Psoas muscle (tissue), 7 donors: ENCODE measurements at regions not wholly inside any gene's neighbourhood (a gene's known extent, or its start where the extent isn't known, plus 50 kb on each side); places are given as distances from the start of the nearest gene placed in this dataset.

Experiments
- ATAC-seq, 4 donors: fragments of 200-7000 bp; cut with Tn5 transposase; one replicate each; pipeline ENCODE4 v1.9.1; 2020; ENCODE audit warnings: moderate library complexity in 3 of 4, mild to moderate bottlenecking in 2 of 4
- DNase-seq, 2 donors: peaks; one replicate each; pipeline ENCODE4 v3.0.0-alpha.2; 2020
- H3K27ac ChIP-seq: fragments of 200-600 bp; one replicate; pipeline ENCODE4 v1.8.0; 2022
- H3K27me3 ChIP-seq, 3 donors: fragments of 200-600 bp in 1 of 3; one replicate each; pipeline versions ENCODE4 v1.6.1 to v1.8.0; 2013 to 2022; ENCODE audit warnings: low read length in 2 of 3, mild to moderate bottlenecking in 2 of 3, moderate library complexity in 1 of 3; ENCODE audit not compliant: insufficient read depth in 3 of 3
- H3K36me3 ChIP-seq, 2 donors: fragments of 200-600 bp in 1 of 2; one replicate each; pipeline versions ENCODE4 v1.6.1 to v1.8.0; 2013 to 2022; ENCODE audit warnings: low read depth in 1 of 2, mild to moderate bottlenecking in 1 of 2, moderate library complexity in 1 of 2; ENCODE audit not compliant: insufficient read depth in 1 of 2
- H3K4me1 ChIP-seq: fragments of 200-600 bp; one replicate; pipeline ENCODE4 v1.8.0; 2022
- H3K4me3 ChIP-seq: fragments of 200-600 bp; one replicate; pipeline ENCODE4 v1.8.0; 2022; ENCODE audit warnings: mild to moderate bottlenecking
- H3K9me3 ChIP-seq: fragments of 200-600 bp; one replicate; pipeline ENCODE4 v1.8.0; 2022
- whole genome bisulfite sequencing, 3 donors: extraction: QIAGEN DNeasy Blood & Tissue Kit; methylation state at CpG; one replicate each; pipeline versions ENCODE4 v1.1.6 to v1.1.7; 2013; 5-methylcytosine and 5-hydroxymethylcytosine counted together
- intact Hi-C, 2 donors: fragments of 100-400 bp; cut with DNase I; formaldehyde crosslinking; loops; one replicate each; pipeline versions ENCODE4 v1.11.0 to v1.14.2; 2022
- TF ChIP-seq, protein P1 (sequence below): fragments of 200-600 bp; IDR thresholded peaks from one replicate; pipeline ENCODE4 v1.8.0; 2022; ENCODE audit warnings: antibody characterized with exemption
- donor health status: healthy with polysubstance abuse.
- donor health status: DM: no; HTN: no; CAD: no; lungs with moderate emphysema.
- donor health status: Bipolar disorder and iron deficiency.
- donor health status: healthy.
- donor health status: DM: yes; HTN: yes; CAD: no.
- donor health status: DM: no; HTN: no; CAD: no.
- donor health status: DM: yes; HTN: yes; CAD: no.

- no peaks in the 10 kb centered on the region for H3K27me3 ChIP-seq
- ATAC-seq: no peak
- no peak overlapping the region for H3K4me3 ChIP-seq
- no peak overlapping the region for H3K27ac ChIP-seq
- no peaks in the 10 kb centered on the region for H3K4me1 ChIP-seq
- DNase-seq: no peak
- no peaks in the 10 kb centered on the region for H3K9me3 ChIP-seq
- intact Hi-C loops: no loop called here
- H3K36me3 ChIP-seq: no peaks in the 10 kb centered on the region
- TF ChIP-seq, protein P1, sequence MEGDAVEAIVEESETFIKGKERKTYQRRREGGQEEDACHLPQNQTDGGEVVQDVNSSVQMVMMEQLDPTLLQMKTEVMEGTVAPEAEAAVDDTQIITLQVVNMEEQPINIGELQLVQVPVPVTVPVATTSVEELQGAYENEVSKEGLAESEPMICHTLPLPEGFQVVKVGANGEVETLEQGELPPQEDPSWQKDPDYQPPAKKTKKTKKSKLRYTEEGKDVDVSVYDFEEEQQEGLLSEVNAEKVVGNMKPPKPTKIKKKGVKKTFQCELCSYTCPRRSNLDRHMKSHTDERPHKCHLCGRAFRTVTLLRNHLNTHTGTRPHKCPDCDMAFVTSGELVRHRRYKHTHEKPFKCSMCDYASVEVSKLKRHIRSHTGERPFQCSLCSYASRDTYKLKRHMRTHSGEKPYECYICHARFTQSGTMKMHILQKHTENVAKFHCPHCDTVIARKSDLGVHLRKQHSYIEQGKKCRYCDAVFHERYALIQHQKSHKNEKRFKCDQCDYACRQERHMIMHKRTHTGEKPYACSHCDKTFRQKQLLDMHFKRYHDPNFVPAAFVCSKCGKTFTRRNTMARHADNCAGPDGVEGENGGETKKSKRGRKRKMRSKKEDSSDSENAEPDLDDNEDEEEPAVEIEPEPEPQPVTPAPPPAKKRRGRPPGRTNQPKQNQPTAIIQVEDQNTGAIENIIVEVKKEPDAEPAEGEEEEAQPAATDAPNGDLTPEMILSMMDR: no peak
These were observed 1247.7 kb upstream of the AGA start for GRCh38 chr4:178689926-178690325.

DNA sequence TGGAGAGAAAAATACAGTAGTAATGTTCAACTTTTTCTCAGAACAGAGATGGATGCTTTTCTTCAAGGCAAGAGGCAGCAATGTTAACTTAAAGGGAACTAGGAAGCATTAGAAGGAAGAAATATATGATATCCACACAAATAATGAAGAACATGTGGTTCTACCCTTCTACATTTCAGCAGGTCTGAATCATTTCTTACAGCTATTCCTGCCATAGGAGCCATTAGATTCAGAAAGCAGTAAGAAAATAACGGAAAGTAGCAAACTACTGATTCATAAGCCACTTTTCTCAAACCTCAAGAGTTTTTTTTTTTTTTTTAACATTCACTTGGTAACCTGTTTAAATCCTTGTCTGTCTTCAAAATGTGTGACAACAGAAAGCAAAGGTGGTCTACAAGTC, 1251.6 kb upstream of the AGA start:
- no peaks in the 10 kb centered on the region for H3K36me3 ChIP-seq
- H3K4me1 ChIP-seq: no peaks in the 10 kb centered on the region
- TF ChIP-seq, protein P1: no peak
- ATAC-seq: no peak
- no peak overlapping the region for H3K4me3 ChIP-seq
- intact Hi-C loops: no loop called here
- H3K9me3 ChIP-seq: no peaks in the 10 kb centered on the region
- no peak for DNase-seq
- no peaks in the 10 kb centered on the region for H3K27me3 ChIP-seq
- no peak overlapping the region for H3K27ac ChIP-seq
- 69 to 80% (median 73%) methylated on average over 1 of the region's 1 CpG for WGBS, 3 donors

- intact Hi-C loops: no loop called here
These were observed 1254.3 kb upstream of the AGA start for GRCh38 chr4:178696515-178696914.

DNA sequence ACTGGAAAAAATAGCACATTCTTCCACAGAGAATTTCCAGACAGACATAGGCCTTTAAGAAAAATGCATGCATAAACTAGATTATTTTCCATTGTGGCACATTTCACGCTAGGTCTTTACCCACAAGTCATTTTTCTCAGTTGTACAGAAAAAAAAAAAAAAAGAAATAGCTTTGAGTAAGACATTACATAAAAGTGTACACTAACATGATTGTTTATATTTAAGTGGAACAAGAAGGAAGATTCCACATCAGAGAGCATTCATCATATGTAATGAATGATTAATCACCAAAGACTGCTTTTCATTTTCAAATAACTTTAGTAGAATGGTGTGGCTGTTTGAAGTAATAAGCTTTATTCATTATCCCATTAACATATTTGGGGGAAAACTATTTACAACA, 1270.2 kb upstream of the AGA start:
- H3K9me3 ChIP-seq: no peaks in the 10 kb centered on the region
- H3K36me3 ChIP-seq: no peaks in the 10 kb centered on the region
- H3K4me1 ChIP-seq: no peaks in the 10 kb centered on the region
- TF ChIP-seq, protein P1: no peak
- WGBS, 3 donors: 48 to 62% (median 53%) methylated on average over 1 of the region's 1 CpG
- DNase-seq: no peak
- no peaks in the 10 kb centered on the region for H3K27me3 ChIP-seq
- H3K27ac ChIP-seq: no peak overlapping the region
- no peak overlapping the region for H3K4me3 ChIP-seq
- intact Hi-C loops: no loop called here
- no peak for ATAC-seq

More at GRCh38 chr4:178696515-178696914, 1254.3 kb upstream of the AGA start:
- Histone ChIP-seq H3K27ac (no peak overlapping the region), H3K4me3 (no peak overlapping the region), H3K36me3 (no peaks in the 10 kb centered on the region), H3K9me3 (no peaks in the 10 kb centered on the region), H3K4me1 (no peaks in the 10 kb centered on the region), H3K27me3 (no peaks in the 10 kb centered on the region)
- ATAC-seq: no peak
- WGBS, 3 donors: 88 to 93% (median 88%) methylated on average over 3 of the region's 3 CpGs
- DNase-seq: no peak
- TF ChIP-seq, protein P1: no peak

- Histone ChIP-seq H3K9me3 (no peaks in the 10 kb centered on the region), H3K4me3 (no peak overlapping the region), H3K36me3 (no peaks in the 10 kb centered on the region), H3K27me3 (no peaks in the 10 kb centered on the region), H3K4me1 (no peaks in the 10 kb centered on the region), H3K27ac (no peak overlapping the region)
- ATAC-seq (no peak), DNase-seq (no peak)
- 89% methylated on average over 4 of the region's 4 CpGs for WGBS, 3 donors
- intact Hi-C loops: no loop called here
- TF ChIP-seq, protein P1: no peak
These were observed 1295.8 kb upstream of the AGA start for GRCh38 chr4:178738026-178738425.
